ENCODE measurements at regions not wholly inside any gene's neighbourhood (a gene's known extent, or its start where the extent isn't known, plus 50 kb on each side); places are given as distances from the start of the nearest gene placed in this dataset.

- DNase-seq = no peak
Observed at GRCh38 chr5:141800617-141801016, 77.6 kb downstream of the PCDH1 start.

- DNase-seq = no peak
Observed at GRCh38 chr5:141799507-141800167, 78.6 kb downstream of the PCDH1 start.

GRCh38 chr5:141797425-141797824 is 80.8 kb downstream of the PCDH1 start:
- DNase-seq = no peak

- DNase-seq = no peak
Observed at GRCh38 chr5:141795421-141795820, 82.8 kb downstream of the PCDH1 start.

- DNase-seq = no peak
Observed at GRCh38 chr5:141793881-141794280, 84.3 kb downstream of the PCDH1 start.

- no peak for DNase-seq
Observed at GRCh38 chr5:141793403-141793802, 84.8 kb downstream of the PCDH1 start.

GRCh38 chr5:141790630-141791029 is 87.6 kb downstream of the PCDH1 start:
- DNase-seq = no peak

- no peak for DNase-seq
Observed at GRCh38 chr5:141789330-141789729, 88.9 kb downstream of the PCDH1 start.

GRCh38 chr5:141788296-141788970 is 89.8 kb downstream of the PCDH1 start:
- DNase-seq = no peak

- no peak for DNase-seq
Observed at GRCh38 chr5:141787376-141787775, 90.8 kb downstream of the PCDH1 start.

- no peak for DNase-seq
Observed at GRCh38 chr5:141786700-141787099, 91.5 kb downstream of the PCDH1 start.

GRCh38 chr5:141785711-141786110 is 92.5 kb downstream of the PCDH1 start:
- no peak for DNase-seq

- DNase-seq = no peak
Observed at GRCh38 chr5:141785135-141785534, 93.1 kb downstream of the PCDH1 start.

- no peak for DNase-seq
Observed at GRCh38 chr5:141784529-141784928, 93.7 kb downstream of the PCDH1 start.

GRCh38 chr5:141783947-141784296 is 94.3 kb downstream of the PCDH1 start:
- no peak for DNase-seq

- peak; percentile 67 for DNase-seq
Observed at GRCh38 chr5:141783005-141783946, 94.9 kb downstream of the PCDH1 start.

- no peak for DNase-seq
Observed at GRCh38 chr5:141781910-141782309, 96.3 kb downstream of the PCDH1 start.

GRCh38 chr5:141780952-141781781 is 97.0 kb downstream of the PCDH1 start:
- no peak for DNase-seq

- no peak for DNase-seq
Observed at GRCh38 chr5:141780240-141780951, 97.8 kb downstream of the PCDH1 start.

GRCh38 chr5:141779503-141779973 is 97.5 kb upstream of the ARAP3 start:
- DNase-seq = no peak

- no peak for DNase-seq
Observed at GRCh38 chr5:141778683-141779082, 96.7 kb upstream of the ARAP3 start.

- DNase-seq = no peak
Observed at GRCh38 chr5:141778206-141778605, 96.2 kb upstream of the ARAP3 start.
